T1000 (cell line): ENCODE measurements at regions not wholly inside any gene's neighbourhood (a gene's known extent, or its start where the extent isn't known, plus 50 kb on each side); places are given as distances from the start of the nearest gene placed in this dataset.
"Not testable (repeated sequence)": the region's sequence is repeated elsewhere in the genome, so short reads cannot be mapped to it uniquely, and the experiment has no call there.

ENCODE experiments used
- DNase-seq: peaks from one replicate; lab custom pipeline; 2025; ENCODE audit warnings: mixed read lengths; lab: John Stamatoyannopoulos, UW

GRCh38 chr7:67620216-67620933 lies 623.7 kb downstream of the TYW1 start:
- no peak for DNase-seq

DNA sequence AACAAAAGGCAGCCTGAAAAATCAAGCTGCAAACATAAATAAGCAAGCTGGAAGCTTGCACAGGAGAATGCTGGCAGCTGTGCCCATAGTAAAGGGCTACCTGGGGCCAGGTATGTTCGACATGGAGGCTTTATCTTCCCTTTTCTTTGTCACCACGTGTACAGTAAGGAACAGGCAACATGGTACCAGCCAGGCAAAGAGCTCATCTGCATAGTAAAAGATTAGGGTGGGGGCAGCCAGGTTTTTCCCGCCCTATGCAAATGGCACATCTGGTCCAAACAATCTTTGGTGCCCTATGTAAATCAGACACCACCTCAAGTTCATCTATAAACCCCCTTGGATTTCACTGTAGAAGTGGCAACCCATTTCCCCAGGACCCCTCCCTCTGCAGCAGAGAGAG lies 625.1 kb downstream of the TYW1 start:
- no peak for DNase-seq

- peak; percentile 58 for DNase-seq
Observed at GRCh38 chr7:67625257-67625737, 628.7 kb downstream of the TYW1 start.

- DNase-seq, result no peak
Observed at GRCh38 chr7:67631476-67631875, 634.8 kb downstream of the TYW1 start.

- DNase-seq, result no peak
Observed at GRCh38 chr7:67635271-67635670, 638.6 kb downstream of the TYW1 start.

DNA sequence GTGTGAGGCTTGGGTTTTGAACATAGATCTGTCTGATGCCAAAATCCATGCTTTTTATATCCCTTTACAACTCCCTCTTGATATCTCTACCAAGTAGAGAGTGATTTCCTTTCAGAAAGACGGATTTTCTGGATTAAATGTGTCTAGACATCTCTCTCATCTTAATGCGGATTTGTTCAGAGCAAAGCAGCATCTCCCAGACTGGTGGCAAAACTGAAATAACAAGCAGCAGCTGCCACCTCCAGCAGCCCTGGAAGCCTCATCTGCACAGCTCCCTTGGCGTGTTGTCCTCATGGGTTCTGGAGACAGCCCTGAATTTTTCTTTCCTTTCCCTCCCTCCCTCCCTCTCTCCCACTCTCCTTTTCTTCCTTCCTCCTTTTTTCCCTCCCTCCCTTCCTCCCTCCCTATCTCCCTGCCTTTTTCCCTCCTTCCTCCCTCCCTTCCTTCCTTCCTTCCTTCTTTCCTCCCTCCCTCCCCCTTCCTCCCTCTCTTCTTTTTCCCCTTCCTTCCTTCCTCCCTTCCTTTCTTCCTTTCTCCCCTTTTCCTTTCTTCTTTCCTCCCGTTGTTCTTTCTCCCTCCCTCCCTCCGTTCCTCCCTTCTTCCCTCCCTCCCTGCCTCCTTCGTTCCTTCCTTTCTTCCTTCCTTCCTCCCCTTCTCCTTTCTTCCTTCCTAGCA lies 639.9 kb downstream of the TYW1 start:
- no peak for DNase-seq

DNA sequence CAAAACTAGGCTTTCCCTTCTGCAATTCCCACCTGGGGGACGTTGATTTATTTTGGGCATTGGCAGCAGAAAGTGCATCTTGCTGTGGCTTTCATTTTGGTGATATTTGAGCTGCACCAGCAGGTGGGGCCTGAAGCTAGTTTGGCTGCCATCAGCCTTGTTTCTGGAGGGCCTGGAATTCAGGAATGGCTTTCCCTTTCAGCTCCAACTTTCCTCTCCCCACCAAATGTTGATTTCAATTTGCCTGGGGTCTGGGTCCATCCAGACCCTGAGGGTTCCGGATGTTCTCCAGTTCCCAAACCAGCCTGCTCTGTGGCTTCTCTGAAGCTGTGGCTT lies 640.4 kb downstream of the TYW1 start:
- DNase-seq, result no peak

DNA sequence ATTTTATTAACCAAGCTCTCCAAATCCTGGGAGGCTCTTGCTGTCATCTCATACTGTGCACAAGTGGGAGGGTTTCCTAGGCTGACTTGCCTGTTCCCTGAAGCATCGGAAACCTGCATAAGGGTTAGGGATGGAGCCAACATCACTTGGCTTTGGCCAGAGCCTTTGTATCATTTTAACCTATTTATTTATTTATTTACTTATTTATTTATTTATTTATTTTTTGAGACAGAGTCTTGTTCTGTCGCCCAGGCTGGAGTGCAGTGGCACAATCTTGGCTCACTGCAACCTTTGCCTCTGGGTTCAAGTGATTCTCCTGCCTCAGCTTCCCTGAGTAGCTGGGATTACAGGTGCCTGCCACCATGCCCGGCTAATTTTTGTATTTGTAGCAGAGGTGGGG lies 645.9 kb downstream of the TYW1 start:
- not testable (repeated sequence) for DNase-seq

GRCh38 chr7:67644151-67644550 lies 647.5 kb downstream of the TYW1 start:
- DNase-seq, result no peak

DNA sequence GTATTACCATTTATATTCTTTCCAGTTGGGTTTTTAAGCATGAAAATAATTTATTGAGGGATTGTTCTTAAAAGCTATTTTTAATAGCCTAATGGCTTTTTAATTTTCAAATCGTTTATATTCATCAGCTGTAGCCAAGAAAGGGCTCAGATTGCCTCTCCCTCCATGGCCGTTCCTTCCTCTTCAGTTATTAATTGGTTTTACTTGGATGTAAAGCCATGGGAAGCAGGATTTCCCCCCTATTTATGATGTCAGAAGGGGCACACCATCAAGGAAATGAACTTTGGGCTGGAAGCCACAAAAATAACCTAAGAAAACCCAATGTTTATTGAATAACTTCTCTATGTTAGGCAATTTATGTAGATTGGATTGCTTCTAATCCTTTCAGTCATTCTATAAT lies 656.3 kb downstream of the TYW1 start:
- DNase-seq, result no peak

DNA sequence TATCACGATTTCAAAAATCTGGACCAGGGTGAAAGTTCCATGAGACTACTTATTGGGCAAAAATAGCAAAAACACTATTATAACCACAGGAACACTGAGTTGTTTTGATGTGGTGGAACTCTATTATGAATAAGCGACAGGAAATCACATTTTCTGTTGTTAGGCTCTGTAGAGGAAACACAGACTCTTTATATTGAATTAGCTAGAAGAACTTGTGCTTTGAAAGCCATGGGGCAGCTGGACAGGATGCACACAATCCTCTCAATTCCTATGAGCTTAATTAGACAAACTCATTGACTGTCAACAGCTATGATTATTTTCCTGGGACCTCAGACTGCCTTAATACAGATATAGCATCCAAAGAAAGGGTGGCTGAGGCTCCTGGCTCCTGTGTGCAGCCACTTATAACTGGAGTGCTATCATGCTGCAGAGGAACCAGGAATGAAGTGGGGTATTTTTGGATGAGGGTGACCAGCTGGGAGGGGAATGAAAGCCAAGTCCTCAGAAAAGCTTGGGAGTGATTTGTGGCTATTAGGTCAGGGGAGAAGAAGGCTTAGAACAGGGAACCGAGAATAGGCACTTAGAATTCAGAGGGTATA lies 657.3 kb downstream of the TYW1 start:
- no peak for DNase-seq

DNA sequence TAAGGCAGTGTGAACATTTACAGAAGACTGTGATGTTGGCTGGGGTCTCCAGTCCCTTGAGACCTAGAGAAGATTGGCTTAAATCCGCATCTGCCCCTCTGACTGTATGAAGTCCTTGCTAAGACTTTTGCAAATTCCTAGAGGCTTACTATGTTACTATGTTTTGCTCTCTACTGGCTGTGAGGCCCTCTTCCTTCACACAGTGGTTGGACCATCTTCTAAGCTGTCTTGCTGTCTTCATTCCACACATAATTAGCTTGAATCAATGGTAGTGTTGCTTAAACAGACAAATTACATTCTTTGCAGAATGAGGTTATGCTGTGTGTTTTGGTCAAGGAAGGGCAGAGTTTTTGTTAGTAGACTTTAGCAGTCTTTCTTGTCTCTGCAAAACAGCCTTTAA lies 658.0 kb downstream of the TYW1 start:
- DNase-seq, result no peak

DNA sequence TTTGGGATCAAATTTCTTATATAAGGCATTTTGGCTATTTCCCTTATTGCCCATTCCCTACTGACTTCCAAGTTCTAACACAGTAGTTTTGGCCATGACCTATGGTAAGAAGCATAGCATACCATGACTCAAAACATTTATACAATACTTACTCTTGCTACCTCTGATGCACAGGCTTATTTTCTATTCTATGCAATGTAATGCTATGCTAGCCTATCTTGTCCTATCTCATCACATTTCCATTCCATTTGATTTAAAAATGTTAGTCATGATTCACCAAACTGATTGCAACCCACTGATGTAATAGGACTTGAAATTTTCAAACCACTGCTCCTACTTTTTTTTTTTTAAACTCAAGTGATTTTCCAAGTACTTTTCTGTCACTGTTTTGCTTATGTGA lies 658.5 kb downstream of the TYW1 start:
- DNase-seq, result no peak

- DNase-seq, result no peak
Observed at GRCh38 chr7:67659091-67659490, 662.5 kb downstream of the TYW1 start.

- no peak for DNase-seq
Observed at GRCh38 chr7:67662804-67663203, 666.2 kb downstream of the TYW1 start.

- no peak for DNase-seq
Observed at GRCh38 chr7:67663644-67664043, 667.0 kb downstream of the TYW1 start.

- DNase-seq, result not testable (repeated sequence)
Observed at GRCh38 chr7:67666359-67666758, 669.7 kb downstream of the TYW1 start.

- peak; percentile 52 for DNase-seq
Observed at GRCh38 chr7:67671006-67671548, 674.4 kb downstream of the TYW1 start.

DNA sequence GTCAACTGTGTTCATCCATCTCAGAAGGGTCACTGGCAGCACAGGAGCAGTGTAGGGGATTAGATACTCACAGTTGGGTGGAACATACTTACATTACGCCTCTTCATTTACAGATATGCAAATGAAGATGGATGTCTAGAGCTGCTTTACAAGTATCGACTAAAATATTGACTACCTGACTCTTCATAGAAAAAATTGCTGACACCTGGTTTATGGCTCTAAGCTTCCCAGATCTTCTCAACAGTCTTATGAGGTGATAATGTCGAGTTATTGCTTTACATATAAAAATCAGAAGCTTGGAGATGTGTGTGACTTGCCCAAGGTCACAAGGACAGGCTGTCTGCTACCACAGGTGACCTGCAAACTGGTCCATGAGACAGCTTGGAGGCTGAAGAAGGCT lies 677.2 kb downstream of the TYW1 start:
- no peak for DNase-seq

DNA sequence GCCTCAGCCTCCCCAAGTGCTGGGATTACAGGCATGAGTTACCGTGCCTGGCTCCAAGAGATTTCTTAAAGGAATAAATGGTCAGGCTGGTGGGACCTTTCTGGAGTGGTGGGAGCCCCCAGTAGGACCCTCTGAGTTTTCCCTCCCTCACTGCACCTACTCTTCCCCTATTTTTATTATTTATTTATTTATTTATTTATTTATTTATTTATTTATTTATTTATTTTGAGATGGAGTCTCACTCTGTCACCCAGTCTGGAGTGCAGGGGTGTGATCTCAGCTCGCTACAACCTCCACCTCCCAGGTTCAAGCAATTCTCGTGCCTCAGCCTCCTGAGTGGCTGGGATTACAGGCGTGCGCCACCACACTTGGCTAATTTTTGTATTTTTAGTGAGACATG lies 678.2 kb downstream of the TYW1 start:
- not testable (repeated sequence) for DNase-seq

- no peak for DNase-seq
Observed at GRCh38 chr7:67675971-67676370, 679.3 kb downstream of the TYW1 start.

GRCh38 chr7:67678419-67678818 lies 681.8 kb downstream of the TYW1 start:
- no peak for DNase-seq

DNA sequence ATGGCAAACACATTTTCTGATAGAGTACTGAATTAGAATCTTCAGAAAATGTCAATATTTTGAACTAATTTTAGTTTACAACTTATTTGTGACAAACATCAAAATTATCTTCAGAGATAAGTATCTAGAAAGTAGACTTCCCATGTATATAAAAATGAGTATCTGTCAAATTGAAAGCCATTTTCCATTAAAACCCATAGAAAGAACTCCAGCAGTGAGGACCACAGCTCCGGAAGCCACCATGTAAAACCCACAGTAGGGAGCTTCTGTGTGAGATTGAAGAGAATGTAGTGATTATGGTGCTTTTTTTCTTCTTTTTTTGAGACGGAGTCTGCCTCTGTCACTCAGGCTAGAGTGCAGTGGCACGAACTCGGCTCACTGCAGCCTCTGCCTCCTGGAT lies 687.0 kb downstream of the TYW1 start:
- DNase-seq, result no peak
